LNCAP (cell line): ENCODE measurements at regions not wholly inside any gene's neighbourhood (a gene's known extent, or its start where the extent isn't known, plus 50 kb on each side); places are given as distances from the start of the nearest gene placed in this dataset.

Experiments
- TF ChIP-seq, protein P1 (sequence below): fragments of 450-650 bp; IDR thresholded peaks from 2 replicates; pipeline ENCODE4 v1.5.1; 2017; ENCODE audit warnings: mild to moderate bottlenecking

DNA sequence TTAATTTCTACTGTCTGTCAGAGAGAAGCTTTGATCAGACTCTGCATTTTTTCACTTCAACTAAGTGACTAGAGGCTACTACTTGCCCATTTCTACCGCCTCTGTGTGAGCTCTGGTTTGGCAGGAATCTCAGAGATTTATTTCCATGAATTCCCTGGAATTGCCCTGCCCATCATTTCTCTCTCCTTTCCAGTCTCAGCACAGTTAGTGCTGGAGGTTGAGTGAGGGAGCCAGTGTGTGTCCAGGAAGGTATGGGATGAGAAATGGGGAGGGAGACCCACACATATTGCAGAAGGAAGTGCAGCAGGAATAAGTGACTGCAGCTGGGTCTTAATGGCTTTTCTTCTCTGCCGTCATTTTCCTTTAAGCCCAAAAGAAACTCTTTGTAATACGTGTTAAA lies 443.1 kb upstream of the ZNF462 start:
- TF ChIP-seq, protein P1, sequence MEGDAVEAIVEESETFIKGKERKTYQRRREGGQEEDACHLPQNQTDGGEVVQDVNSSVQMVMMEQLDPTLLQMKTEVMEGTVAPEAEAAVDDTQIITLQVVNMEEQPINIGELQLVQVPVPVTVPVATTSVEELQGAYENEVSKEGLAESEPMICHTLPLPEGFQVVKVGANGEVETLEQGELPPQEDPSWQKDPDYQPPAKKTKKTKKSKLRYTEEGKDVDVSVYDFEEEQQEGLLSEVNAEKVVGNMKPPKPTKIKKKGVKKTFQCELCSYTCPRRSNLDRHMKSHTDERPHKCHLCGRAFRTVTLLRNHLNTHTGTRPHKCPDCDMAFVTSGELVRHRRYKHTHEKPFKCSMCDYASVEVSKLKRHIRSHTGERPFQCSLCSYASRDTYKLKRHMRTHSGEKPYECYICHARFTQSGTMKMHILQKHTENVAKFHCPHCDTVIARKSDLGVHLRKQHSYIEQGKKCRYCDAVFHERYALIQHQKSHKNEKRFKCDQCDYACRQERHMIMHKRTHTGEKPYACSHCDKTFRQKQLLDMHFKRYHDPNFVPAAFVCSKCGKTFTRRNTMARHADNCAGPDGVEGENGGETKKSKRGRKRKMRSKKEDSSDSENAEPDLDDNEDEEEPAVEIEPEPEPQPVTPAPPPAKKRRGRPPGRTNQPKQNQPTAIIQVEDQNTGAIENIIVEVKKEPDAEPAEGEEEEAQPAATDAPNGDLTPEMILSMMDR: no peak

DNA sequence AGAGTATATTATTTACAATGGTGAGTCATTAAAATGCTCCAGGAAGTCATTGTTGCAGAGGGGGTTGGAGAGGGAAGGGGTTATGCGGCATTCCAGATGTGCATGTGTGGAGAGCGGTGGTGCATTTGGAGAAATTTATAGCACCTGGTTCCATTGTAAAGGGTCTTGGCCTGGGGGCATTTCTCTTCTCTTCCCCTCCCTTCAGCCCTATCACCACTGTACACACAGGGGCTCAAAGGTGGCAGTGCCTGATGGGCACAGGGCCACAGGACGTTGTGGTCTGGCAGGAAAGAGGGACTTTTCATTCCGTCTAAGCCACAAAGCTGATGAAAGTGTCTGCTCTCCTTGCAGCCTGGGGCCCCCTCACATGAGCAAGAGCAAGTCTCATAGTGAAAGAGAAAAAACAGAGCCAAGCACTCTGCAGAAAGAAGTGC lies 442.4 kb upstream of the ZNF462 start:
- TF ChIP-seq, protein P1: no peak

DNA sequence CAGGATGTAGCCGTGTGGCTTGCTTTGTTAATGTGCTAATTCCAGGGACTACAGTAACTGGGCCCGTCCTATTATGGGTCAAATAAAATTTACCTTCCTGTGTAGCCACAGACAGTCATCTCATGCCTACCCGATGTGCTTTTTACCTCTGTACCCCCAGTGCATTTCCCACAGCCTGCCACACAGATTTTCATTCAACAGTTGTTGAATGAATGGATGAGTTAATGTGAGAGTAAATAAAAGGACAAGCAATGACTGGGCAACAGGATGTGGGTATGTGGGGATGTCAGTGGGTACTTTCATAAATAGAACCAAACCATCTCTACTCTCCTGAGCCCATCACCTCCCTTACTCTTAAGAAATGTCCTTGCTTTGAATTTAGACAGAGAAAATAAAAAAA lies 441.2 kb upstream of the ZNF462 start:
- TF ChIP-seq, protein P1: no peak

DNA sequence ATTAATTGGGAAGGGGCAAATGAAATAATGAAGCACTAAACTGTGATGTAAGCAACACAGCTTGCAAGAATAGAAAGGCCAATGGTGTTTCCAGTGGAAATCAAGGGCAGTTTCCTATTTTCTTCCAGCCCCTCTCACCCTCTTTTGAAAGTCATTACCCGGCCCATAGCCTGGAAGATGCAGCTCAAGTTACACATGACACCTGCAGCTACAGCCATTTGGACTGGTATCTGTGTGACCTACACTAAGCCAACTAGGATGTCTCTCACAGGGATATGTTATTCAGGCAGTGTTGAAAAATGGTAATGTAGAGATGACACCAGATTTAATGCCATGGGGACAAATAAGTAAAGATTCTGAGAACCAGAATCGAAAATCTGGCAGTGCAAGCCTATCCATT lies 439.4 kb upstream of the ZNF462 start:
- TF ChIP-seq, protein P1: no peak

DNA sequence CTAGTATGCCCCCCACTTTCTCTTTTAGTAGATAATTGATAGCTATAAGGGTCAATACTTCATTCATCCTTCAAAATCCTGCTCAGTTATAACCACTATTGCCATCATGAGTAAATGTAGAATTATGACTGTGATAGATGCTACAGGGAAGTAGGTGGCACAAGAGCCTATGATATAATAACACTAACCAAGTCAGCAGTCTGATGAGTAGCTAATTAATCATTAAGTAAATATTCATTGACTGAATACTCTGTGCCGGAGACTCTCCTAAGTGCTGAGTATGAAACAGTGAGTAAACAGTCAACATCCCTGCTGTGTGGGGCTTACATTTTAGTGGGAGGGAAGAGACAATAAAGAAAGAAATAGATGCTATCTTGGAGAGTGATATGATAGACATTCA lies 430.3 kb upstream of the ZNF462 start:
- TF ChIP-seq, protein P1: no peak

DNA sequence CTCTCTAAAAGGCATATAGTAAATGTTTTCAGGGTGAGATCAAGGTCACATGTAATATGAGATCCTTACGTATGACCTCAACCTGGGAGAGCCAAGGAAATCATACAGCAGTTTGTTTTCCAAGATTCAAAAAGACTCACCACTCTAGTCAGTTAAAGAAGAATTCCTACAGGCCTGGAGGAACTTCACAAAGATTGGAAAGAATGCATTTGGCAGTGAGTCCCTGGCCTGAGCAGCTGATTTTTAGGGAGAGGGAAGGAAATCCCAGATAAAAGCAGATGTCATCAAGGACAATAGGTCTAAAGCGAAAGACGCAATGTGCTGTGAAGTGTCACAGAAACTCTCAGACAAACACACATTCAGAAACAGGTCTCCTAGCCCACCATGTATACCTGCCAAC lies 424.0 kb upstream of the ZNF462 start:
- TF ChIP-seq, protein P1: no peak

DNA sequence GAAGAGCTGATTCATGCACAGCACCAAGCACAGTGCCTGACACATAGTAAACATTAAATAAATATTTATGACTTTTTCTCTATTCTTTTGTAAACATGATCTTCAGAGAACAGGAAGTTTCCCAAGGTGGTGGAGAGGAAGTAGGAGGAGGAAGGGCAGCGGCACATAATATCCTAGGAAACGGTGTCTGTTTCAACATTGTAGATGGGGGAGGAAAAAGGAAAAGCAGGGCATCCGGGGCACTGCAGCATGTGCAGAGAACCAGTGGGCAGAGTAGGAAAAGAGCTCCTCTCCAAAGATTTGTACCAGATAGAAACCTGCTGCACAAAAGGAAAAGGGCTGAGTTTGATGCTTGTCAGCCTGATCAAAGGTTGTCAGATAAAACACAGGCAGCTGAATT lies 421.7 kb upstream of the ZNF462 start:
- TF ChIP-seq, protein P1: no peak

DNA sequence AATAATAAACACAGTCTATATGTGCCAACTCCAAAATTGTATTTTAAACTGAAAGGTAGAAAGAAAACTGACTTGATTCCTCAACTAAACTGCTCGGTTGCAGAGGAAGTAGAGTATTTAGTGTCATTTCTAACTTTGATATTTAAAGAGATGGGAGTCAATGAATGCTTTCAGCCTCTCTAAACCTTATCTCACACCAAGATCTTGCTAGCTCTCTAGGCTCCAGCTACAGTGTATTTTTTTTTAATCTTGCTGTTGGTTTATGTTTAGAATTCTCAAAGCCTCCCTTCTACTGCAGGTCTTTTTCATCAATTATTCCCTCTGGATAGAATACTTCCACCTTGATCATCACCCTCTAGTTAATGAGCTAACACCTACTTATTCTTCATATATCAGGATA lies 419.4 kb upstream of the ZNF462 start:
- TF ChIP-seq, protein P1: no peak
